B cell (primary cell): ENCODE measurements at regions not wholly inside any gene's neighbourhood (a gene's known extent, or its start where the extent isn't known, plus 50 kb on each side); places are given as distances from the start of the nearest gene placed in this dataset.

ENCODE experiments used
- ATAC-seq: fragments of 200-7000 bp; cut with Tn5 transposase; one replicate; pipeline ENCODE4 v1.10.0; 2021; ENCODE audit warnings: low read depth, mild to moderate bottlenecking, moderate number of reproducible peaks, moderate library complexity
- CTCF ChIA-PET: fragments of 350-600 bp; sonication (Branson Sonifier 250); formaldehyde crosslinking; loops from one replicate; lab custom pipeline; 2021; ENCODE audit warnings: antibody characterized with exemption, inconsistent platforms; lab: Charles Lee
- POLR2A ChIA-PET: fragments of 350-600 bp; sonication (Branson Sonifier 250); formaldehyde crosslinking; loops from one replicate; lab custom pipeline; 2021; ENCODE audit warnings: antibody characterized with exemption; lab: Charles Lee
- DNase-seq: peaks from one replicate; pipeline ENCODE4 v3.0.0; 2013
- H2AFZ ChIP-seq: 2 replicates; pipeline ENCODE4 v1.6.1; 2012; ENCODE audit warnings: mild to moderate bottlenecking, low read depth, low read length; ENCODE audit not compliant: insufficient read depth, poor library complexity, severe bottlenecking
- H3K27ac ChIP-seq, 2 donors: 1 replicate in 1 of 2; 2 replicates in 1 of 2; pipeline ENCODE4 v1.5.1; 2012 to 2013; ENCODE audit warnings: low read length in 2 of 2, mild to moderate bottlenecking in 2 of 2, moderate library complexity in 1 of 2
- H3K27me3 ChIP-seq, 4 experiments: fragments of 200-600 bp in 1 of 4; sonication (generic) in 1 of 4; replicated peaks in 1 of 4; 1 replicate in 2 of 4; 2 replicates in 2 of 4; pipeline versions ENCODE4 v1.6.1 to v1.7.0; 2013 to 2016; ENCODE audit warnings: low read length in 3 of 4, mild to moderate bottlenecking in 2 of 4, mixed read lengths in 1 of 4, moderate library complexity in 1 of 4; ENCODE audit not compliant: insufficient read depth in 4 of 4, control insufficient read depth in 3 of 4; ENCODE audit errors: control extremely low read depth in 1 of 4
- H3K36me3 ChIP-seq, 2 experiments: replicated peaks in 1 of 2; 1 replicate in 1 of 2; 2 replicates in 1 of 2; pipeline versions ENCODE4 v1.6.1 to v1.7.1; 2013; ENCODE audit warnings: low read length in 1 of 2; ENCODE audit not compliant: insufficient read depth in 2 of 2, control insufficient read depth in 1 of 2; ENCODE audit errors: control extremely low read depth in 1 of 2, extremely low read depth in 1 of 2
- H3K4me1 ChIP-seq, 2 donors: fragments of 200-600 bp in 1 of 2; sonication (generic) in 1 of 2; 1 replicate in 1 of 2; 2 replicates in 1 of 2; pipeline versions ENCODE4 v1.5.1 to v1.6.1; 2013 to 2017; ENCODE audit warnings: low read length in 2 of 2; ENCODE audit not compliant: control insufficient read depth in 2 of 2, insufficient read depth in 2 of 2
- H3K4me2 ChIP-seq: replicated peaks from 2 replicates; pipeline ENCODE3; 2012; ENCODE audit warnings: mild to moderate bottlenecking, low read depth, low read length; ENCODE audit not compliant: poor library complexity, severe bottlenecking
- H3K4me3 ChIP-seq, 5 experiments: fragments of 200-600 bp in 1 of 5; sonication (generic) in 1 of 5; 1 replicate in 3 of 5; 2 replicates in 2 of 5; pipeline versions ENCODE4 v1.5.1 to v1.7.0; 2011 to 2016; ENCODE audit warnings: low read length in 4 of 5, mild to moderate bottlenecking in 4 of 5, low read depth in 2 of 5, control low read depth in 1 of 5, moderate library complexity in 1 of 5; ENCODE audit not compliant: insufficient read depth in 1 of 5; ENCODE audit errors: control extremely low read depth in 1 of 5, extremely low read depth in 1 of 5
- H3K79me2 ChIP-seq: fragments of 200-600 bp; sonication (generic); one replicate; pipeline ENCODE4 v1.6.0; 2016; ENCODE audit warnings: low read length; ENCODE audit not compliant: control insufficient read depth, insufficient read depth
- H3K9ac ChIP-seq: fragments of 200-600 bp; sonication (generic); 2 replicates; pipeline ENCODE4 v1.6.1; 2017; ENCODE audit warnings: mild to moderate bottlenecking, low read length, moderate library complexity
- H3K9me3 ChIP-seq, 3 donors: one replicate each; pipeline versions ENCODE4 v1.6.1 to v1.7.1; 2013; ENCODE audit warnings: low read length in 2 of 3; ENCODE audit not compliant: control insufficient read depth in 2 of 3, insufficient read depth in 1 of 3; ENCODE audit errors: control extremely low read depth in 1 of 3
- H4K20me1 ChIP-seq: 2 replicates; pipeline ENCODE4 v1.6.0; 2012; ENCODE audit warnings: mild to moderate bottlenecking, low read length; ENCODE audit not compliant: insufficient read depth, control insufficient read depth, poor library complexity, severe bottlenecking
- H3K27ac Mint-ChIP-seq: one replicate; pipeline ENCODE4 v1.8.0; 2021; ENCODE audit warnings: mixed read lengths
- H3K27me3 Mint-ChIP-seq: one replicate; pipeline ENCODE4 v1.8.0; 2021; ENCODE audit warnings: mixed read lengths
- H3K4me1 Mint-ChIP-seq: one replicate; pipeline ENCODE4 v1.8.0; 2021; ENCODE audit warnings: mixed read lengths
- H3K4me3 Mint-ChIP-seq: one replicate; pipeline ENCODE4 v1.8.0; 2021; ENCODE audit warnings: mixed read lengths
- H3K9me3 Mint-ChIP-seq: one replicate; pipeline ENCODE4 v1.8.0; 2022; ENCODE audit warnings: mixed read lengths; ENCODE audit not compliant: insufficient read depth
- CTCF ChIP-seq: fragments of 200-600 bp; IDR thresholded peaks from one replicate; pipeline ENCODE4 v1.8.0; 2022; ENCODE audit warnings: antibody characterized with exemption, mild to moderate bottlenecking
- EZH2 ChIP-seq: IDR thresholded peaks from 2 replicates; pipeline ENCODE4 v1.6.1; 2012; ENCODE audit warnings: borderline replicate concordance, low read depth, mild to moderate bottlenecking, moderate library complexity, low read length; ENCODE audit not compliant: insufficient read depth, poor library complexity, severe bottlenecking
- WGBS: methylation state at CpG from one replicate; pipeline ENCODE4 v1.1.5; 2013; ENCODE audit warnings: missing lambda C conversion rate; ENCODE audit not compliant: insufficient coverage; 5-methylcytosine and 5-hydroxymethylcytosine counted together
- intact Hi-C: fragments of 100-400 bp; cut with micrococcal nuclease; formaldehyde crosslinking; loops from one replicate; pipeline ENCODE4 v1.10.0; 2022

GRCh38 chr18:78652001-78652545 is 327.5 kb upstream of the SALL3 start:
- Histone ChIP-seq H3K79me2 (no peaks in the 10 kb centered on the region), H4K20me1 (no peaks in the 10 kb centered on the region), H3K27me3 (no peaks in the 10 kb centered on the region), H3K36me3 (no peaks in the 10 kb centered on the region), H3K27ac (no peak overlapping the region), H3K9me3 (peaks cover 0 to 58% (median 0%) of the 10 kb centered on the region in 3 donors), H3K4me3 (no peak overlapping the region), H3K4me2 (no peak overlapping the region), H3K4me1 (no peaks in the 10 kb centered on the region), H3K9ac (no peak overlapping the region), H2AFZ (no peak overlapping the region)
- Mint-ChIP-seq H3K27me3 (no peaks in the 10 kb centered on the region), H3K4me1 (no peaks in the 10 kb centered on the region), H3K9me3 (peaks cover 2% of the 10 kb centered on the region), H3K27ac (no peak overlapping the region), H3K4me3 (no peak overlapping the region)
- CTCF ChIA-PET, result no interaction called here
- no peak for DNase-seq
- no peak for TF ChIP-seq EZH2
- no peak for TF ChIP-seq CTCF
- intact Hi-C loops, result no loop called here
- WGBS, result 93% methylated on average over 9 of the region's 11 CpGs
- ATAC-seq, result no peak
- POLR2A ChIA-PET, result no interaction called here

GRCh38 chr18:78655921-78656320 is 323.7 kb upstream of the SALL3 start:
- H4K20me1 ChIP-seq, result no peaks in the 10 kb centered on the region
- H3K4me1 ChIP-seq, result no peaks in the 10 kb centered on the region
- ChIA-PET CTCF (no interaction called here), POLR2A (no interaction called here)
- H3K36me3 ChIP-seq, result no peaks in the 10 kb centered on the region
- H3K9ac ChIP-seq, result no peak overlapping the region
- Mint-ChIP-seq H3K4me1 (no peaks in the 10 kb centered on the region), H3K4me3 (no peak overlapping the region), H3K9me3 (peaks cover 2% of the 10 kb centered on the region), H3K27me3 (peaks cover 4% of the 10 kb centered on the region), H3K27ac (no peak overlapping the region)
- peaks cover 0 to 51% (median 0%) of the 10 kb centered on the region in 3 donors for H3K9me3 ChIP-seq
- 98% methylated on average over 5 of the region's 8 CpGs for WGBS
- DNase-seq (no peak), ATAC-seq (no peak)
- intact Hi-C loops, result no loop called here
- H3K27ac ChIP-seq, result no peak overlapping the region
- no peaks in the 10 kb centered on the region for H3K79me2 ChIP-seq
- TF ChIP-seq CTCF, result no peak
- no peak for TF ChIP-seq EZH2
- no peak overlapping the region for H2AFZ ChIP-seq
- H3K4me3 ChIP-seq, result no peak overlapping the region
- H3K4me2 ChIP-seq, result no peak overlapping the region
- no peaks in the 10 kb centered on the region for H3K27me3 ChIP-seq
